ENCODE measurements at regions not wholly inside any gene's neighbourhood (a gene's known extent, or its start where the extent isn't known, plus 50 kb on each side); places are given as distances from the start of the nearest gene placed in this dataset.

DNA sequence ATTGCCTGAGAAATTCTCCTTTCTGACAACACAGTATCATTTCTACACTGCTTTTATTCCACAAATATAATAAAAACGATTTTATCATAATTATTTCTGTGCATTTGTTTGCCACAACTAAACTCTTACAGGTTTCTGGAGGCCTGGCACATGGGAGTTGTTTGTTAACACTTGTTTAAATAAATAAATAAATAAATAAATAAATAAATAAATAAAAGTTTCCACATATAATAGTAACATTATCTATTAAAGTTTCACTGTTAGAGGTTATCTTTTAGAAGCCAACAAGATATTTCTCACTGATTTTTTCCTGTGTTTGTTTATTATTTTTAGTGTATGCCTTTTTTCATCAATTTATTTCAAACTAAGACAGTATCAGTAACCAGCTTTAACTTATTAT is 323.3 kb downstream of the FOXG1 start (continued):
- TF ChIP-seq ZBTB10 (tag by site-specific recombination; IDR thresholded peaks at IDR 0.05): no peak
- TF ChIP-seq, protein P1, sequence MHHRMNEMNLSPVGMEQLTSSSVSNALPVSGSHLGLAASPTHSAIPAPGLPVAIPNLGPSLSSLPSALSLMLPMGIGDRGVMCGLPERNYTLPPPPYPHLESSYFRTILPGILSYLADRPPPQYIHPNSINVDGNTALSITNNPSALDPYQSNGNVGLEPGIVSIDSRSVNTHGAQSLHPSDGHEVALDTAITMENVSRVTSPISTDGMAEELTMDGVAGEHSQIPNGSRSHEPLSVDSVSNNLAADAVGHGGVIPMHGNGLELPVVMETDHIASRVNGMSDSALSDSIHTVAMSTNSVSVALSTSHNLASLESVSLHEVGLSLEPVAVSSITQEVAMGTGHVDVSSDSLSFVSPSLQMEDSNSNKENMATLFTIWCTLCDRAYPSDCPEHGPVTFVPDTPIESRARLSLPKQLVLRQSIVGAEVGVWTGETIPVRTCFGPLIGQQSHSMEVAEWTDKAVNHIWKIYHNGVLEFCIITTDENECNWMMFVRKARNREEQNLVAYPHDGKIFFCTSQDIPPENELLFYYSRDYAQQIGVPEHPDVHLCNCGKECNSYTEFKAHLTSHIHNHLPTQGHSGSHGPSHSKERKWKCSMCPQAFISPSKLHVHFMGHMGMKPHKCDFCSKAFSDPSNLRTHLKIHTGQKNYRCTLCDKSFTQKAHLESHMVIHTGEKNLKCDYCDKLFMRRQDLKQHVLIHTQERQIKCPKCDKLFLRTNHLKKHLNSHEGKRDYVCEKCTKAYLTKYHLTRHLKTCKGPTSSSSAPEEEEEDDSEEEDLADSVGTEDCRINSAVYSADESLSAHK (tag by site-specific recombination; IDR thresholded peaks at IDR 0.05): no peak
- TF ChIP-seq ZNF292 (tag by site-specific recombination; IDR thresholded peaks at IDR 0.05; ENCODE audit: borderline replicate concordance, low read depth): 0 out of 2 replicates have a peak, but pooled peaks have one; percentile 21
- TF ChIP-seq KLF7 (tag by site-specific recombination; IDR thresholded peaks at IDR 0.05; ENCODE audit: borderline replicate concordance): no peak
- TF ChIP-seq, protein P2, sequence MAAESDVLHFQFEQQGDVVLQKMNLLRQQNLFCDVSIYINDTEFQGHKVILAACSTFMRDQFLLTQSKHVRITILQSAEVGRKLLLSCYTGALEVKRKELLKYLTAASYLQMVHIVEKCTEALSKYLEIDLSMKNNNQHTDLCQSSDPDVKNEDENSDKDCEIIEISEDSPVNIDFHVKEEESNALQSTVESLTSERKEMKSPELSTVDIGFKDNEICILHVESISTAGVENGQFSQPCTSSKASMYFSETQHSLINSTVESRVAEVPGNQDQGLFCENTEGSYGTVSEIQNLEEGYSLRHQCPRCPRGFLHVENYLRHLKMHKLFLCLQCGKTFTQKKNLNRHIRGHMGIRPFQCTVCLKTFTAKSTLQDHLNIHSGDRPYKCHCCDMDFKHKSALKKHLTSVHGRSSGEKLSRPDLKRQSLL (tag by site-specific recombination; IDR thresholded peaks at IDR 0.05): no peak
- no peak for TF ChIP-seq ZBTB21 (tag by site-specific recombination; IDR thresholded peaks at IDR 0.05)
- TF ChIP-seq ZNF670 (tag by site-specific recombination; IDR thresholded peaks at IDR 0.05; ENCODE audit: low read depth): no peak
- TF ChIP-seq, protein P3, sequence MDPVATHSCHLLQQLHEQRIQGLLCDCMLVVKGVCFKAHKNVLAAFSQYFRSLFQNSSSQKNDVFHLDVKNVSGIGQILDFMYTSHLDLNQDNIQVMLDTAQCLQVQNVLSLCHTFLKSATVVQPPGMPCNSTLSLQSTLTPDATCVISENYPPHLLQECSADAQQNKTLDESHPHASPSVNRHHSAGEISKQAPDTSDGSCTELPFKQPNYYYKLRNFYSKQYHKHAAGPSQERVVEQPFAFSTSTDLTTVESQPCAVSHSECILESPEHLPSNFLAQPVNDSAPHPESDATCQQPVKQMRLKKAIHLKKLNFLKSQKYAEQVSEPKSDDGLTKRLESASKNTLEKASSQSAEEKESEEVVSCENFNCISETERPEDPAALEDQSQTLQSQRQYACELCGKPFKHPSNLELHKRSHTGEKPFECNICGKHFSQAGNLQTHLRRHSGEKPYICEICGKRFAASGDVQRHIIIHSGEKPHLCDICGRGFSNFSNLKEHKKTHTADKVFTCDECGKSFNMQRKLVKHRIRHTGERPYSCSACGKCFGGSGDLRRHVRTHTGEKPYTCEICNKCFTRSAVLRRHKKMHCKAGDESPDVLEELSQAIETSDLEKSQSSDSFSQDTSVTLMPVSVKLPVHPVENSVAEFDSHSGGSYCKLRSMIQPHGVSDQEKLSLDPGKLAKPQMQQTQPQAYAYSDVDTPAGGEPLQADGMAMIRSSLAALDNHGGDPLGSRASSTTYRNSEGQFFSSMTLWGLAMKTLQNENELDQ (tag by site-specific recombination; IDR thresholded peaks at IDR 0.05; ENCODE audit: low read depth): no peak
- peak; percentile 56 for TF ChIP-seq ZNF426 (tag by site-specific recombination; IDR thresholded peaks at IDR 0.05)
- no peak for TF ChIP-seq ZNF791 (tag by site-specific recombination; IDR thresholded peaks at IDR 0.05)
- no peak for TF ChIP-seq KLF16 (tag by site-specific recombination; IDR thresholded peaks at IDR 0.05)
- TF ChIP-seq, protein P4, sequence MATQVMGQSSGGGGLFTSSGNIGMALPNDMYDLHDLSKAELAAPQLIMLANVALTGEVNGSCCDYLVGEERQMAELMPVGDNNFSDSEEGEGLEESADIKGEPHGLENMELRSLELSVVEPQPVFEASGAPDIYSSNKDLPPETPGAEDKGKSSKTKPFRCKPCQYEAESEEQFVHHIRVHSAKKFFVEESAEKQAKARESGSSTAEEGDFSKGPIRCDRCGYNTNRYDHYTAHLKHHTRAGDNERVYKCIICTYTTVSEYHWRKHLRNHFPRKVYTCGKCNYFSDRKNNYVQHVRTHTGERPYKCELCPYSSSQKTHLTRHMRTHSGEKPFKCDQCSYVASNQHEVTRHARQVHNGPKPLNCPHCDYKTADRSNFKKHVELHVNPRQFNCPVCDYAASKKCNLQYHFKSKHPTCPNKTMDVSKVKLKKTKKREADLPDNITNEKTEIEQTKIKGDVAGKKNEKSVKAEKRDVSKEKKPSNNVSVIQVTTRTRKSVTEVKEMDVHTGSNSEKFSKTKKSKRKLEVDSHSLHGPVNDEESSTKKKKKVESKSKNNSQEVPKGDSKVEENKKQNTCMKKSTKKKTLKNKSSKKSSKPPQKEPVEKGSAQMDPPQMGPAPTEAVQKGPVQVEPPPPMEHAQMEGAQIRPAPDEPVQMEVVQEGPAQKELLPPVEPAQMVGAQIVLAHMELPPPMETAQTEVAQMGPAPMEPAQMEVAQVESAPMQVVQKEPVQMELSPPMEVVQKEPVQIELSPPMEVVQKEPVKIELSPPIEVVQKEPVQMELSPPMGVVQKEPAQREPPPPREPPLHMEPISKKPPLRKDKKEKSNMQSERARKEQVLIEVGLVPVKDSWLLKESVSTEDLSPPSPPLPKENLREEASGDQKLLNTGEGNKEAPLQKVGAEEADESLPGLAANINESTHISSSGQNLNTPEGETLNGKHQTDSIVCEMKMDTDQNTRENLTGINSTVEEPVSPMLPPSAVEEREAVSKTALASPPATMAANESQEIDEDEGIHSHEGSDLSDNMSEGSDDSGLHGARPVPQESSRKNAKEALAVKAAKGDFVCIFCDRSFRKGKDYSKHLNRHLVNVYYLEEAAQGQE (tag by site-specific recombination; IDR thresholded peaks at IDR 0.05): no peak
- peak; percentile 23; the same call in 1 of the 2 replicates for TF ChIP-seq ZNF140 (tag by site-specific recombination; IDR thresholded peaks at IDR 0.05)
- TF ChIP-seq INSM2 (tag by site-specific recombination; IDR thresholded peaks at IDR 0.05): no peak
- no peak for TF ChIP-seq KLF9 (tag by site-specific recombination; IDR thresholded peaks at IDR 0.05; ENCODE audit: low read depth)
- TF ChIP-seq OVOL3 (tag by site-specific recombination; IDR thresholded peaks at IDR 0.05): no peak
- no peak for TF ChIP-seq ZNF138 (tag by site-specific recombination; IDR thresholded peaks at IDR 0.05; ENCODE audit: borderline replicate concordance)
- TF ChIP-seq ZNF707 (tag by site-specific recombination; IDR thresholded peaks at IDR 0.05): no peak
- TF ChIP-seq TCF7L2 (IDR thresholded peaks at IDR 0.05; ENCODE audit: borderline replicate concordance, low read depth, low read length): no peak
- peak; percentile 20; the same call in 1 of the 2 replicates for TF ChIP-seq ZNF623 (tag by site-specific recombination; IDR thresholded peaks at IDR 0.05)
- no peak for TF ChIP-seq ZNF341 (tag by site-specific recombination; IDR thresholded peaks at IDR 0.05; ENCODE audit: low read depth)
- TF ChIP-seq ZNF596 (tag by site-specific recombination; IDR thresholded peaks at IDR 0.05): no peak
- no peak for TF ChIP-seq ZXDB (tag by site-specific recombination; IDR thresholded peaks at IDR 0.05)
- TF ChIP-seq ZNF639 (tag by site-specific recombination; IDR thresholded peaks at IDR 0.05): no peak
